Stimulated activated CD4-positive, alpha-beta T cell treated with anti-CD3 and anti-CD28 coated beads, Interleukin-15, amount 100 ng/mL, for 48 hours (primary cell): ENCODE measurements at regions not wholly inside any gene's neighbourhood (a gene's known extent, or its start where the extent isn't known, plus 50 kb on each side); places are given as distances from the start of the nearest gene placed in this dataset.
"Not testable (repeated sequence)": the region's sequence is repeated elsewhere in the genome, so short reads cannot be mapped to it uniquely, and the experiment has no call there.

Experiments
- DNase-seq, 2 donors: peaks; one replicate each; pipeline ENCODE4 v3.0.0-alpha.2; 2020; ENCODE audit warnings: low read depth in 2 of 2

- no peak for DNase-seq
Measured at GRCh38 chr9:118650417-118650816, 718.8 kb downstream of the BRINP1 start.

GRCh38 chr9:118651511-118651910 is 717.7 kb downstream of the BRINP1 start:
- no peak for DNase-seq

- DNase-seq, result no peak
Measured at GRCh38 chr9:118652258-118652657, 717.0 kb downstream of the BRINP1 start.

- no peak for DNase-seq
Measured at GRCh38 chr9:118652912-118653311, 716.3 kb downstream of the BRINP1 start.

GRCh38 chr9:118659011-118659410 is 710.2 kb downstream of the BRINP1 start:
- DNase-seq, result no peak

- DNase-seq, result no peak
Measured at GRCh38 chr9:118665226-118665919, 703.9 kb downstream of the BRINP1 start.

GRCh38 chr9:118670011-118670953 is 699.0 kb downstream of the BRINP1 start:
- no peak for DNase-seq

- no peak for DNase-seq
Measured at GRCh38 chr9:118674942-118675341, 694.3 kb downstream of the BRINP1 start.

GRCh38 chr9:118677936-118678653 is 691.1 kb downstream of the BRINP1 start:
- not testable (repeated sequence) for DNase-seq

- no peak for DNase-seq
Measured at GRCh38 chr9:118686959-118687358, 682.3 kb downstream of the BRINP1 start.

GRCh38 chr9:118689280-118689679 is 680.0 kb downstream of the BRINP1 start:
- DNase-seq, result no peak

GRCh38 chr9:118692613-118693012 is 676.6 kb downstream of the BRINP1 start:
- DNase-seq, result no peak

- no peak for DNase-seq
Measured at GRCh38 chr9:118693645-118694044, 675.6 kb downstream of the BRINP1 start.

- not testable (repeated sequence) for DNase-seq
Measured at GRCh38 chr9:118695249-118695648, 674.0 kb downstream of the BRINP1 start.

GRCh38 chr9:118701985-118702384 is 667.2 kb downstream of the BRINP1 start:
- DNase-seq, result no peak

- no peak for DNase-seq
Measured at GRCh38 chr9:118711843-118712242, 657.4 kb downstream of the BRINP1 start.

GRCh38 chr9:118721276-118721675 is 648.0 kb downstream of the BRINP1 start:
- DNase-seq, result no peak

GRCh38 chr9:118721923-118722322 is 647.3 kb downstream of the BRINP1 start:
- no peak for DNase-seq

- no peak for DNase-seq
Measured at GRCh38 chr9:118729981-118730380, 639.3 kb downstream of the BRINP1 start.

- DNase-seq, result no peak
Measured at GRCh38 chr9:118732998-118733397, 636.2 kb downstream of the BRINP1 start.

GRCh38 chr9:118734696-118735095 is 634.5 kb downstream of the BRINP1 start:
- DNase-seq, result no peak

GRCh38 chr9:118736406-118736805 is 632.8 kb downstream of the BRINP1 start:
- DNase-seq, result no peak
